ENCODE measurements at regions not wholly inside any gene's neighbourhood (a gene's known extent, or its start where the extent isn't known, plus 50 kb on each side); places are given as distances from the start of the nearest gene placed in this dataset.

DNA sequence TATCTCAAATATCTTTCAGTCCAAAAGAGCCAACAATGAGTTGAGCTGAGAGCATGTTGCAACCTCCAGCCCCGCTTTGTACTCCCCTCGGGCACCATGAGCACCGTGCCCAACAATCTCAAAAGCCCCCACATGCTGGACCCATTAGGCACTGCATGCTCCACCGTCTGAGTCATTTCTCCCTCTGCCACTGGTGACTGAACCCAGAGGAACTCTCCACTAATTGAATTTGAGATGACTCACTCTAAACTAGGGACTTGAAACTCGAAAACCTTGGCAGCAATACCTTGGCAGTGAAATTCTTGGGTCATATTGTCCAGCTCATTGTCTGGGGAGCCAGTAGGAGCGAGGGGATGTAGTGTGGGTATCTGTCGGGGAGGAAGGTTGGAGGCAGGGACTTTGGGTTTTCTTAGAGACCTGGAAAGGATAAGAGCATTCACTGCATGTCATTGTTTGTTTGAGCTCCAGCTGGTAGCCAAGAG, 49.9 kb upstream of the SLIT3 start:
- TF ChIP-seq POLR2AphosphoS5 (IDR thresholded peaks at IDR 0.05; ENCODE audit: low read depth): no peak
- no peak for TF ChIP-seq SPI1 (IDR thresholded peaks at IDR 0.05; ENCODE audit: borderline replicate concordance, low read depth)
- TF ChIP-seq, protein P1, sequence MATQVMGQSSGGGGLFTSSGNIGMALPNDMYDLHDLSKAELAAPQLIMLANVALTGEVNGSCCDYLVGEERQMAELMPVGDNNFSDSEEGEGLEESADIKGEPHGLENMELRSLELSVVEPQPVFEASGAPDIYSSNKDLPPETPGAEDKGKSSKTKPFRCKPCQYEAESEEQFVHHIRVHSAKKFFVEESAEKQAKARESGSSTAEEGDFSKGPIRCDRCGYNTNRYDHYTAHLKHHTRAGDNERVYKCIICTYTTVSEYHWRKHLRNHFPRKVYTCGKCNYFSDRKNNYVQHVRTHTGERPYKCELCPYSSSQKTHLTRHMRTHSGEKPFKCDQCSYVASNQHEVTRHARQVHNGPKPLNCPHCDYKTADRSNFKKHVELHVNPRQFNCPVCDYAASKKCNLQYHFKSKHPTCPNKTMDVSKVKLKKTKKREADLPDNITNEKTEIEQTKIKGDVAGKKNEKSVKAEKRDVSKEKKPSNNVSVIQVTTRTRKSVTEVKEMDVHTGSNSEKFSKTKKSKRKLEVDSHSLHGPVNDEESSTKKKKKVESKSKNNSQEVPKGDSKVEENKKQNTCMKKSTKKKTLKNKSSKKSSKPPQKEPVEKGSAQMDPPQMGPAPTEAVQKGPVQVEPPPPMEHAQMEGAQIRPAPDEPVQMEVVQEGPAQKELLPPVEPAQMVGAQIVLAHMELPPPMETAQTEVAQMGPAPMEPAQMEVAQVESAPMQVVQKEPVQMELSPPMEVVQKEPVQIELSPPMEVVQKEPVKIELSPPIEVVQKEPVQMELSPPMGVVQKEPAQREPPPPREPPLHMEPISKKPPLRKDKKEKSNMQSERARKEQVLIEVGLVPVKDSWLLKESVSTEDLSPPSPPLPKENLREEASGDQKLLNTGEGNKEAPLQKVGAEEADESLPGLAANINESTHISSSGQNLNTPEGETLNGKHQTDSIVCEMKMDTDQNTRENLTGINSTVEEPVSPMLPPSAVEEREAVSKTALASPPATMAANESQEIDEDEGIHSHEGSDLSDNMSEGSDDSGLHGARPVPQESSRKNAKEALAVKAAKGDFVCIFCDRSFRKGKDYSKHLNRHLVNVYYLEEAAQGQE (IDR thresholded peaks at IDR 0.05; ENCODE audit: insufficient replicate concordance, low read depth): no peak
- TF ChIP-seq, protein P2, sequence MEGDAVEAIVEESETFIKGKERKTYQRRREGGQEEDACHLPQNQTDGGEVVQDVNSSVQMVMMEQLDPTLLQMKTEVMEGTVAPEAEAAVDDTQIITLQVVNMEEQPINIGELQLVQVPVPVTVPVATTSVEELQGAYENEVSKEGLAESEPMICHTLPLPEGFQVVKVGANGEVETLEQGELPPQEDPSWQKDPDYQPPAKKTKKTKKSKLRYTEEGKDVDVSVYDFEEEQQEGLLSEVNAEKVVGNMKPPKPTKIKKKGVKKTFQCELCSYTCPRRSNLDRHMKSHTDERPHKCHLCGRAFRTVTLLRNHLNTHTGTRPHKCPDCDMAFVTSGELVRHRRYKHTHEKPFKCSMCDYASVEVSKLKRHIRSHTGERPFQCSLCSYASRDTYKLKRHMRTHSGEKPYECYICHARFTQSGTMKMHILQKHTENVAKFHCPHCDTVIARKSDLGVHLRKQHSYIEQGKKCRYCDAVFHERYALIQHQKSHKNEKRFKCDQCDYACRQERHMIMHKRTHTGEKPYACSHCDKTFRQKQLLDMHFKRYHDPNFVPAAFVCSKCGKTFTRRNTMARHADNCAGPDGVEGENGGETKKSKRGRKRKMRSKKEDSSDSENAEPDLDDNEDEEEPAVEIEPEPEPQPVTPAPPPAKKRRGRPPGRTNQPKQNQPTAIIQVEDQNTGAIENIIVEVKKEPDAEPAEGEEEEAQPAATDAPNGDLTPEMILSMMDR (IDR thresholded peaks at IDR 0.05; ENCODE audit: insufficient read depth, low read length): no peak
- TF ChIP-seq GABPA (IDR thresholded peaks at IDR 0.05; ENCODE audit: low read depth): no peak
- Histone ChIP-seq H3K4me3 (replicated peaks; ENCODE audit: insufficient read depth, low read length) (no peak overlapping the region), H3K27ac (replicated peaks) (no peak overlapping the region), H3K27me3 (ENCODE audit: insufficient read depth, poor library complexity, severe bottlenecking) (peaks cover 4% of the 10 kb centered on the region)
- no peak for DNase-seq (ENCODE audit: low read depth in 1 of 2, low spot score in 1 of 2)

Measured in HL-60 (cell line).